ENCODE measurements at regions not wholly inside any gene's neighbourhood (a gene's known extent, or its start where the extent isn't known, plus 50 kb on each side); places are given as distances from the start of the nearest gene placed in this dataset.

DNA sequence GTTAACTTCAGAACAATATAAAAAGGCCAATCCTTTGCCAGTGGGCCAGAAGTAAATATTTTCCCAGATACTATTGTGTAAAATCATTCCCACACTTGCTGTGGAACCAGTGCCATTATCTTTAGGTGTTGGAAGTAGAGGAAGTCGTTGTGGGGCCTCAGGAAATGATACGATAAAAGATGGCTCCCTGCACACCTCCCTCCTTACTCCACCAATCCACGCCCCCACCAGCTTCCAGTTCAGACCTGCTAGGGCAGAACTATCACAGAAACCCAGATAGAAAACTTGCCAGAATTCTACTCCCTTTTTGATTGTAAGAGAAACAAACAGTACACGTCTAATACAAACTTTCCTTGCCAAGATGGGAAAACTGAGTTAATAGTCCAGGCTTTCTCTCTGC lies 173.0 kb upstream of the FMN2 start:
- no peak for DNase-seq (ENCODE audit: low read depth)

DNA sequence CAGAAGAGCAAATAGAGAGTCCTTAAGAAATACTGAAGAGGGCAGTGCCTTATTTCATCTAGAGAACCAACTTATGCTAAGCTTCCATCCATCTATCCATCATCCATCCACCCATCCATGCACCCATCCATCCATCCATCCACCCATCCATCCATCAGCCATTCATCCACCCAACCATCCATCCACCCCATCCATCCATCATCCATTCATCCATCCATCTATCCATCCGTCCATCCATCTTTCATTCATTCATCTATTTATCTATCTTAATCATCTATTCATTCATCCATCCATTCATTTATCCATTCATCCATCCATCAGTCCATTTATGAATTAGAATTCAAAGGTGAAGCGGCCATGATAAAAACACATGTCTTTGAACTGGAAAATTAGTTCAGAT lies 171.5 kb upstream of the FMN2 start:
- in situ Hi-C loops (cut with HindIII; ENCODE audit: low pct_unique_long_range_greater_than_20kb, low sequenced_read_pairs) = no loop called here
- DNase-seq (ENCODE audit: low read depth) = no peak

More for the DNA sequence above, 173.0 kb upstream of the FMN2 start:
- in situ Hi-C loops (cut with HindIII; ENCODE audit: low pct_unique_long_range_greater_than_20kb, low sequenced_read_pairs) = no loop called here

DNA sequence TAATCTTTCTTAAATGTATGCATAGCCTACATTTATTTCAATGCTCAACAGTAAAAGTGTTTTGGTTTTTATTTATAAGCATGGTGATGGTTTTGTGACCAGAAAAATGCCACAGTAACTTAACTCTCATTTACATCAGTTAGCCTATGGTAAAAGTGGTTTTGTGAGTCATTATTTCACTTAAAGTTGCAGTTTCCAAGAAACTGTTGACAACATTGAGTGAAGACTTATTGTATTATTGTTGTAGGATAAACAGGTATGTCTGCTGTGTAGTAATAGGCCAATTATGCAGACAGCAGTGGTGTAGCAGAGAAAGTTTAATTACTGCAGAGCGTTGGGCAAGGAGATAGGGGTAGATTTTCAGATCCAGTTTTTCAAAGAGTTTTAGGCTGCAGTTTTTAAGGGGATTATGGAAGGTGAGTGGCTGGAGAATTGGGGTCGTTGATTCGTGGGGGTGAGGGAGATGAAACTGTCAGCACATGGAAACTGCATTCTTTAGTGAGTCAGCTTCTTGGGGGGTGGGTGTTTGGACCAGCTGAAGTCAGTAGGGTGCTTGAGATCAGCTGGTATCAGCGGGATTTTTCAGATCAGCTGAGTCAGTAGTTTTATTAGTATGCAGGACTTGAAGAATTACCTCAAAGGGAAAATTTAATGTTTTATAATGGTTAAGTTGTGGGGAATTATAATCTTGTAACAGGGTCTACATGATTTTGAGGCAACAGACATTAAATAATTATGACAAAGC lies 168.7 kb upstream of the FMN2 start:
- in situ Hi-C loops (cut with HindIII; ENCODE audit: low pct_unique_long_range_greater_than_20kb, low sequenced_read_pairs) = no loop called here
- no peak for DNase-seq (ENCODE audit: low read depth)

DNA sequence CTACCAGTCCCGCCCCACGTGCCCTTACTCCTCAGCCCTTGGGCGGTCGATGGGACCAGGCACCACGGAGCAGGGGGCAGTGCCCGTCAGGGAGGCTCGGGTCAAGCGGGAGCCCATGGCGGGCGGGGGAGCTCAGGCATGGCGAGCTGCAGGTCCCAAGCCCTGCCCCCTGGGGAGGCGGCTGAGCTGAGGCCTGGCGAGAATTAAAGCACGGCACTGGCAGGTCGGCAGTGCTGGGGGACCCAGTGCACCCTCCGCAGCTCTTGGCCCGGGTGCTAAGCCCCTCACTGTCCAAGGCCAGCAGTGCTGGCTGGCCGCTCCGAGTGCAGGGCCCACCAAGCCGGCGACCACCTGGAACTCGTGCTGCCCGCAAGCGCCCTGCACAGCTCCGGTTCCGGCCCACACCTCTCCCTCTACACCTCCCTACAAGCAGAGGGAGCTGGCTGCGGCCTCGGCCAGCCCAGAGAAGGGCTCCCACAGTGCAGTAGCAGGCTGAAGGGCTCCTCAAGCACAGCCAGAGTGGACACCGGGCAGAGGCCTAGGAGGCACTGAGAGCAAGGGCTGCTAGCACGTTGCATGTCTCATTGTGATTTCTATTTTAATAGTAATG lies 166.8 kb upstream of the FMN2 start:
- in situ Hi-C loops (cut with HindIII; ENCODE audit: low pct_unique_long_range_greater_than_20kb, low sequenced_read_pairs) = no loop called here

DNA sequence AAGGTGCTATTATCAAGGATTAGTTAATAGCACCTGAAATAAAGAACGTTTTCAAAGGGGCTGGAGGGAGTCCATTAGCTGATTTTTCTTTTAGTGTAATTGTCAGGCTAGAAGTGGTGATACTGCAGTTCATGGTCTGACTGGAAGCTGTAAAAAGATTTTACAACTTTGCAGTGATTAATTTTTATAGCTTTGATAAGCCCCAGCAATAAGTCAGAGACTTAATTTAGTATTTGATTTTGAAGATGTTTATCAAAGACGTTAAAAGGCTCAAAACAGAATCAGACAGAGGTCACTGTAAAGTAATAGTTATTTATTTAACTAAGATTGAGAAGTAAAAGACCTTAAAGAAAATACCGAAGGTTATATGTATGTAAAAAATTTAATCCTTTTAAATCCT lies 165.5 kb upstream of the FMN2 start:
- in situ Hi-C loops (cut with HindIII; ENCODE audit: low pct_unique_long_range_greater_than_20kb, low sequenced_read_pairs) = no loop called here
- no peak for DNase-seq (ENCODE audit: low read depth)

More for the DNA sequence above, 166.8 kb upstream of the FMN2 start:
- DNase-seq (ENCODE audit: low read depth) = no peak

DNA sequence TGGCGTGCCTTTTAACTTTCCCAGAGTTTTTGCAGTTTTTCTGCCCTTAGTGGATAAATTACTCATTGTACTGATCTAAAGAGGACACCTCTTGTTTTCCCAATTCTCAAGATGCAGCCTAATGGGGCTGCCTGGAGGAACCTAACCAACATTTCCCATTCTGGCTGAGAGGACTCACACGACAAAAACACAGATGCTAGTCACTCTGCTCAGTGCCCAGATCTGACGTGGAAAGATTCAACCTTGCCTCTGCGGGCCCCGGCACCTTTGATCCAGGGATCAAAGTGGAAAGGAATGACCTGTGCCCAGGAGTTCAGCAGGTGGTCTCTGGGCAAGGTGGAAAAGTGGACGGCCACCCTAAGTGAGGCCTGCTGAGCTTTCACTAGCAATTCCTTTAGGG lies 162.4 kb upstream of the FMN2 start:
- in situ Hi-C loops (cut with HindIII; ENCODE audit: low pct_unique_long_range_greater_than_20kb, low sequenced_read_pairs) = no loop called here
- no peak for DNase-seq (ENCODE audit: low read depth)

DNA sequence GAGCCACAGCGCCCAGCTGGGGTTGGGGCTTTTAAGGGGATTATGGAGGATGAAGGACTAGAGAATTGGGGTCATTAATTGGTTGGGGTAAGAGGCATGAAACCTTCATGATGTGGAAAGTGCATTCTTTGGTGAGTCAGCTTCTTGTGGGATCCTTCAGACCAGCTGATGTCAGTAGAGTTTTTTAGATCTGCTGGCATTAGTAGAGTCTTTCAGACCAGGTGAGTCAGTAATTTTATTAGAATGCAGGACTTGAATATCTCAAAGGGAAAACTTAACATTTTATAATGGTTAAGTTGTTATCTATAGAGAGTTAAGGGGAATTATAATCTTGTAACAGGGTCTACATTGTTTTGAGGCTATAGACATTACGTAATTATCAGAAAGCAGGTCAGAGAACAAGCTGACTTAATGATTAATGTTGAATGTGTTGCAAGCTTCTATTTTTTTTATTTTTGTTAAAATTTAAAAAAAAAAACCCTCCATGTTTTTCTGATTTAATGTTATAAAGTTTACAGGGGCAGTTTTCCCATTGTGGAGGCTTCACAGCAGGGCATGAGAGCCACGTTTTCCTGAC lies 160.9 kb upstream of the FMN2 start:
- DNase-seq (ENCODE audit: low read depth) = no peak
- in situ Hi-C loops (cut with HindIII; ENCODE audit: low pct_unique_long_range_greater_than_20kb, low sequenced_read_pairs) = no loop called here

DNA sequence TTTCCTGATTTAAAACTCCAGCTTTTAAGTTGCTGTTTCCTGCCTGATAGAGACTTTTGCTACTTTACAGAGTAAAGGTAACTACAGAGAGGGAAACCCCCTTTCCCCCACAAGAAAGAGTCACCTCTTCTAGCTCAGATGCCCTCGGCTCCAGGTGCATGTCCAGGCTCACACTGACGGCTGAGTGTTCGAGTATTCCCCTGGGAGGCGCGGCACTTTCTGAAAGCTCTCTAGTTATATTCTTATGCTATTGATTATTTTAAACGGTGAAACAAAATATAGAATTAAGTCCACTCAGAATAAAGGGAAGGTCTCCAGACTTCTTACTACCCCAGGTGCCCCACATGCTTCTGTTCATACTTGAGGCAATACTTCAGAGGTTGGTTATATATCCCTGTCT lies 160.3 kb upstream of the FMN2 start:
- in situ Hi-C loops (cut with HindIII; ENCODE audit: low pct_unique_long_range_greater_than_20kb, low sequenced_read_pairs) = no loop called here
- no peak for DNase-seq (ENCODE audit: low read depth)

DNA sequence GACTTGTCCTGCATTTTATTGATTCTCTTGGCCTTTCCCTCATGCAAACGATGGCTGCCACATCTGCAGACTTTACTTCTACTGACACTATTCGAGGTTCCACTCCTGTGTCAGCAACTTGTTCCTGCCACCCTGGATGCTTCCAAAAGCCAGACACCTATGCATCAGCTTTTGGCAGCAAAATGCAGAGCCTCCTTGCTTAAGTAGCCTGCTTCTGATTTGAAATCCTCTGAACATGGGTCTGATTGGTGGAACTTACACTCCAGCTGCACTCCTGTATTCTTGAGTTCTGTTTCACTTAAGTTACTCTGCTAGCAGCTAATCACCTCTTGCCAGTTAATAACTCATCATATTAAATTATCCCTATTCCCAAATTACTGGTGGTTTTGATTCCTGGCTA lies 152.1 kb upstream of the FMN2 start:
- in situ Hi-C loops (cut with HindIII; ENCODE audit: low pct_unique_long_range_greater_than_20kb, low sequenced_read_pairs) = no loop called here
- DNase-seq (ENCODE audit: low read depth) = no peak

DNA sequence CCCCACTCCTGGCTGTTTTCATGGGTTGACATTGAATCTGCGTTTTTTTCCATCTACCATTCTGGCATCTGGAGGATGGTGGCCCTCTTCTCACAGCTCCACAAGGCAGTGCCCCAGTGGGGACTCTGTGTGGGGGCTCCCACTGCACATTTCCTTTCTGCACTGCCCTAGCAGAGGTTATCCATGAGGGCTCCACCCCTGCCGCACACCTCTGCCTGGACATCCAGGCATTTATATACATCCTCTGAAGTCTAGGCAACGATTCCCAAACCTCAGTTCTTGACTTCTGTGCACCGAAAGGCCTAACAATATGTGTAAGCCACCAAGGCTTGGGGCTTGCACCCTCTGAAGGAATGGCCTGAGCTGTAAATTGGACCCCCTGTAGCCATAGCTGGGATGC lies 147.9 kb upstream of the FMN2 start:
- in situ Hi-C loops (cut with HindIII; ENCODE audit: low pct_unique_long_range_greater_than_20kb, low sequenced_read_pairs) = no loop called here
- DNase-seq (ENCODE audit: low read depth) = no peak

DNA sequence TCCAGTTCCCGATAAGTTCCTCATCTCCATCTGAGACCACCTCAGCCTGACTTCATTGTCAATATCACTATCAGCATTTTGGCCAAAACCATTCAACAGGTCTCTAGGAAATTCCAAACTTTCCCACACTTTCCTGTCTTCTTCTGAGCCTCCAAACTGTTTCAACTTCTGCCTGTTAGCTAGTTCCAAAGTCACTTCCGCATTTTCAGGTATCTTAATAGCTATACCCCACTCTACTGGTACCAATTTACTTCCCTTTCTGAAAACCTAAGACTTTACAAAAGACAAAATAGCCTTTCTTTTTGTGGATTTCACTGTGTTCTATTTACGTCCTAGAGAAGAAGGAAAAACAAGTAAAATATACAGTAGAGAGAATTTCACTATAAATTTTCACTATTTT lies 147.0 kb upstream of the FMN2 start:
- in situ Hi-C loops (cut with HindIII; ENCODE audit: low pct_unique_long_range_greater_than_20kb, low sequenced_read_pairs) = no loop called here
- DNase-seq (ENCODE audit: low read depth) = no peak

DNA sequence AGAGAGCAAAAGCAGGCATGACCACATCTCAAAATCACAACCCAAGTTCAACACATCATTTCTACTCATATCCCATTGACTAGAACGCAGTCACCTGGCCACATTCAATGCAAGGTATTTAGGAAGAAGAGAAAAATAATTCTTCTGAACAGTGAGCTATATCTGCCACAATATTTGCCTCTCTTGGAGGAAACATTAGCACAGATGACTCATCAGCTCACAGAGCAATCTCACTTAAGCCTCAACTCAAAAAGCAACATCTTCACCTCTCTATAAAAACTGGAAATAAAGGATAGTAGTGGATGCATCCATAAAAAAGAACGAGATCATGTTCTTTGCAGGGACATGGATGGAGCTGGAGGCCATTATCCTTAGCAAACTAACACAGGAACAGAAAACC lies 143.9 kb upstream of the FMN2 start:
- no peak for DNase-seq (ENCODE audit: low read depth)
- in situ Hi-C loops (cut with HindIII; ENCODE audit: low pct_unique_long_range_greater_than_20kb, low sequenced_read_pairs) = no loop called here

DNA sequence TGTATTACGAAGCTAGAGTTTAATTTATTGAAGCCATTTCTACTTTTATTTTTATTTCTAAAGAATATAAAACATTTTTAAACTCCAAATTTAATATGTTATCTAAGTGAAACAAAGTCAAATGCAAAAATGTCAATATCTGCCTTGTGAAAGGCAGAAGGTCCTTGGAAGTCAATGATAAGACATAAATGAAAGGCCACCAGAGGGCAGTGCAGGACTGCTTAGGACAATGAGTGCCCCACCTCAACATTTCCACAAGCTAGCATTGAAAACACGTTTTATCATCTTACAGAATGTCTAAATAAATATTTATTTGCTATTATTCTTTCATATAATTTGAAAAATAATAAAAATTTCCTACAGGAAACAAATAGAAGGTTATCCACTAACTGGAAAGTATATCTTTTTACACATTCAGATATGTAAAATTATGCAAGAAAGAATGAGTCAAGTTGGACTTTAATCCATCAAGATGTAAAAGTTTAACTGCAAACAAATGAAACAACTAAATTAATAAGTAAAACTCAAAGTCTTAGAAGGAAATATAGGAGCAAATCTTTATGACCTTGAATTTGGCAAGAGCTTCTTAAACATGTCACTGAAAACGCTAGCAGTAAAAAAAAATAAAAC lies 140.1 kb upstream of the FMN2 start:
- DNase-seq (ENCODE audit: low read depth) = peak; percentile 31
- in situ Hi-C loops (cut with HindIII; ENCODE audit: low pct_unique_long_range_greater_than_20kb, low sequenced_read_pairs) = no loop called here

DNA sequence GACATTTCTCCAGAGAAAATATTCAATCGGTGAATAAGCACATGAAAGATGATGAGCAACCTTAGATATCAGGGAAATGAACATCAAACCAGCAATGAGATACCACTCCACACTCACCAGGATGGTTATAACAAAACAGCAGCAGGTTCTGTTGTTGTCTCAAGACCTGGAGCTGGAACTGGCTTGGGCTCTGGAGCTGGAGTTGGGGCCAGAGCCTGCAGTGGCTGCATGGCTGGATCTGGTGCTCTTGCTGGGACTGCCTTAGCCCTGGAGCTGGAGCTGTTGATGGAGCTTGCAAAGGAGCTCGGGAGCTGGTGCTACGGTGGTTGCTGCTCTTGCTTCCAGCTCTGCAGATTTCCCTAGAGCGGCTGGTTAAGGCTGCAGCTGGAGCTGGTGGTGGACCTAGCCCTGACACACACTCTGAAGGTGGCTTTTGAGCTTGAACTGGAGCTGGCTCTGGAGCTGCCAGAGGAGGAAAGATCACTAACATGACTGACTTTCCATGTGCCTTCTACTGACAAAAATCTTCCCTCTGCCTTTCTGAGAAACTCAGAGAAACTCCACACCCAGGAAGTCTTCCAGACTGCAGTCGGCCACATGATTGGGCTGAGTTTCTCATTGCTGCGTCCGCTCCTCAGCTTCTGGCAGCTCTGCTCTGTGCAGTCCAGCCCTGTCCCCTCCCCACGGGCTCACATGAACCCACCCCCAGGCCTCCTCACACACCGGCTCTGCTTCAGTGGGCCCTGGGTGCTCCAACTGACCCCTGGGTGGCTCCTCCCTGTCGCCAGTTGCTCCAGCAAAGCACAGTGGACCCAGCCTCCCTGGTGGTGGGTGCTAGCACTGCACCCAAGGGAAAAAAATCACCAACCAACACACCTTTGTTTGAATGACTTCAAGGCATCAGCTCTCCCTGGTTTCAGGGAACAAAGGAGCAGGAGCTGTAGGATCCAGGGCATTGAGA lies 139.1 kb upstream of the FMN2 start:
- peak; percentile 87 for DNase-seq (ENCODE audit: low read depth)
- in situ Hi-C loops (cut with HindIII; ENCODE audit: low pct_unique_long_range_greater_than_20kb, low sequenced_read_pairs) = no loop called here

DNA sequence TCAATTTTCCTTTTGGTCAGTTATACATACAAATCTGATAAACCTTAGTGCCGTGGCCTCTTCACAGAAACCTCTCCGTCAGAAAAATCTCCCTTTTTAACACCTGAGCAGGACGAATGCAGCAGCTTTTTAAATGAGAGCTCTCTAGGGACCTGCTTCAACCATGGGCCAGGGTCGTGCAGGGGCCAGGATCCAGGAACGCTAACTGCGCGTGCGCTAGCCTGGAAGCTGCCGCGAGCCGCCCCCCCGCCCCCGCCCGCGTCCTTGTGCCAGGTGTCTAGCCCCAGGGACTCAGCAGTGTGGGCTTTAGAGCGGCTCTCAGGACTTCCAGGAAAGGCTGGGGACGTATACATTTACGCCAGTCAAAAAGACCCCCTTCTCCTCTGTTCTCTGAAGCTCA lies 136.8 kb upstream of the FMN2 start:
- DNase-seq (ENCODE audit: low read depth) = no peak
- in situ Hi-C loops (cut with HindIII; ENCODE audit: low pct_unique_long_range_greater_than_20kb, low sequenced_read_pairs) = no loop called here

DNA sequence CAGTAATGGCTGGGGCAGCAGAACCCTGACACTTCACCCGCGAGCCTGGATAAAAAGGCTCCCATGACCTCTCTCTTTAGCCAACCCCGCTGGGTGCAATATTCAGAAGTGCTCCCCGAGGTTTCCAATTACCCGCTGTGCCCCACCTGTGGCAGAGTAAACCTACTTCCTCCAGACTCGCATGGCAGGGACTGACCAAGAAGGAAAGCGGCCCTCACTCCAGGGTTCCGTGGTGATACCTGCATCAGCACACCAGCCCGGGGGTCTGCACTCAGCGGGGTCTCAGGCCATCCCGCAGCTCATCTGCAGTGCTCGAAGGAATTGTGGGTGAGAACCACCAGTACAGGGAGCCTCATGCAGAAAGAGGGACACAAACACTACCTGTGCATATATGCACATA lies 136.3 kb upstream of the FMN2 start:
- DNase-seq (ENCODE audit: low read depth) = no peak
- in situ Hi-C loops (cut with HindIII; ENCODE audit: low pct_unique_long_range_greater_than_20kb, low sequenced_read_pairs) = no loop called here

DNA sequence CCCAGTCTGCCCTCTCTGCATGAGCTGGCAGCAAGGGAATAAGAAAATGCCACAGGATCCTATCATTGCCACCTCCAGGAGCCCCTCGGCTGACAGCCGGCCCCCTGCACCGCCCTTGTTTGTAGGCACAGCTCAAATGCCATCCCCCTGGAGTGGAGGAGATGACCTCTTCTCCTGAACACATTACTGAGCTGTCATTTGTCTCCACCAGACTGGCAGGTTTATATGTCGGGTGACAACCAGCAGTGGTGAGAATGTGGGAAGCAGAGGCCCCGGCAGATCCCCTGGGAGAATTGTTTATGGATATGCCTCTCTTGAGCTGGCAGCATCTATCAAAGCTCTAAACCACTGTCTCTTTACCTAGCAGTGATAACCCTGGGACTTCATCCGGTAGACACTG lies 135.4 kb upstream of the FMN2 start:
- no peak for DNase-seq (ENCODE audit: low read depth)
- in situ Hi-C loops (cut with HindIII; ENCODE audit: low pct_unique_long_range_greater_than_20kb, low sequenced_read_pairs) = no loop called here

DNA sequence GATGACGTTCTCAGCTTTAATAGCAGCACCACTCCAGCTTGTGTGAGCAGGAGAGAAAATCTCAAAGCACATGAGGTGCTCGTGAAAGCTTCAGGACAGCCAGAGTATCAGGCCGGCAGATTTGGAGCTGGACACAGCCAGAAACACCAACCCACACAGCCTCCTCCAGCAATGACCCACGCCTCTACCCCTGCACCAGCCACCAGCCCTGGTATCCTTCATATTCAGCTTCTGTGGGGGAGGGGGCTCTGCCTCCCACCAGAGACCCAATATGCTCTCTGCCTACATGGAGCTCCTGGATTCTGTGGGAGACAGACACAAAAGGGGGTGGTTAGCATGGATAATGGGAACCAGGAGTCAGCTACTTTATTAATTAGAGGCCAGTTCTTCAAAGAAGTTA lies 133.6 kb upstream of the FMN2 start:
- no peak for DNase-seq (ENCODE audit: low read depth)
- in situ Hi-C loops (cut with HindIII; ENCODE audit: low pct_unique_long_range_greater_than_20kb, low sequenced_read_pairs) = no loop called here

Data from Caki2 (cell line).